HG02981 (cell line): ENCODE measurements at regions not wholly inside any gene's neighbourhood (a gene's known extent, or its start where the extent isn't known, plus 50 kb on each side); places are given as distances from the start of the nearest gene placed in this dataset.

ENCODE experiments used
- ATAC-seq: cut with Tn5 transposase; IDR thresholded peaks from one replicate; pipeline ENCODE4 v1.9.1; 2021; ENCODE audit warnings: mild to moderate bottlenecking, moderate library complexity; ENCODE audit not compliant: unreplicated experiment

GRCh38 chr13:107295416-107296140 lies 727.6 kb upstream of the ARGLU1 start:
- no peak for ATAC-seq

GRCh38 chr13:107293924-107294323 lies 726.0 kb upstream of the ARGLU1 start:
- no peak for ATAC-seq

- no peak for ATAC-seq
These were observed 723.9 kb upstream of the ARGLU1 start for GRCh38 chr13:107291875-107292274.

GRCh38 chr13:107289540-107289939 lies 721.6 kb upstream of the ARGLU1 start:
- no peak for ATAC-seq

GRCh38 chr13:107284173-107284572 lies 716.2 kb upstream of the ARGLU1 start:
- ATAC-seq = no peak

- no peak for ATAC-seq
These were observed 710.0 kb upstream of the ARGLU1 start for GRCh38 chr13:107277911-107278310.

GRCh38 chr13:107276936-107277335 lies 709.0 kb upstream of the ARGLU1 start:
- ATAC-seq = no peak

- ATAC-seq = no peak
These were observed 708.1 kb upstream of the ARGLU1 start for GRCh38 chr13:107275945-107276614.

GRCh38 chr13:107275312-107275711 lies 707.4 kb upstream of the ARGLU1 start:
- ATAC-seq = no peak

GRCh38 chr13:107271227-107271626 lies 703.3 kb upstream of the ARGLU1 start:
- ATAC-seq = no peak

GRCh38 chr13:107266657-107267056 lies 698.7 kb upstream of the ARGLU1 start:
- no peak for ATAC-seq

GRCh38 chr13:107258599-107259187 lies 690.8 kb upstream of the ARGLU1 start:
- ATAC-seq = no peak

- ATAC-seq = no peak
These were observed 686.5 kb upstream of the ARGLU1 start for GRCh38 chr13:107254392-107254791.

- ATAC-seq = no peak
These were observed 684.5 kb upstream of the ARGLU1 start for GRCh38 chr13:107252428-107252827.

- no peak for ATAC-seq
These were observed 684.1 kb upstream of the ARGLU1 start for GRCh38 chr13:107252021-107252420.

GRCh38 chr13:107251341-107251740 lies 683.4 kb upstream of the ARGLU1 start:
- ATAC-seq = no peak

- ATAC-seq = no peak
These were observed 682.7 kb upstream of the ARGLU1 start for GRCh38 chr13:107250628-107251027.

GRCh38 chr13:107244241-107244640 lies 676.3 kb upstream of the ARGLU1 start:
- ATAC-seq = no peak

- no peak for ATAC-seq
These were observed 674.2 kb upstream of the ARGLU1 start for GRCh38 chr13:107242138-107242537.

- ATAC-seq = no peak
These were observed 673.4 kb upstream of the ARGLU1 start for GRCh38 chr13:107241381-107241780.

- ATAC-seq = no peak
These were observed 671.3 kb upstream of the ARGLU1 start for GRCh38 chr13:107239213-107239612.
